PC-9 (cell line): ENCODE measurements at regions not wholly inside any gene's neighbourhood (a gene's known extent, or its start where the extent isn't known, plus 50 kb on each side); places are given as distances from the start of the nearest gene placed in this dataset.

Source experiments
- BruUV-seq: library from RNA; stranded (reverse); fragments of 400-500 nt; replicated peaks from 2 replicates; lab custom pipeline; 2021; lab: Mats Ljungman, UMichigan
- CTCF ChIA-PET: fragments of 300-600 bp; sonication (Branson Sonifier 250); formaldehyde crosslinking; loops from one replicate; lab custom pipeline; 2022; ENCODE audit warnings: antibody characterized with exemption; lab: Charles Lee
- POLR2A ChIA-PET: fragments of 300-600 bp; sonication (Branson Sonifier 250); formaldehyde crosslinking; loops from one replicate; lab custom pipeline; 2022; ENCODE audit warnings: antibody characterized with exemption; ENCODE audit not compliant: unreplicated experiment; lab: Charles Lee
- DNase-seq, 2 experiments: peaks; one replicate each; pipeline versions ENCODE4 v3.0.0 to v3.0.0-alpha.2; 2015 to 2022; ENCODE audit warnings: mixed read lengths in 1 of 2
- H2AFZ ChIP-seq: fragments of 200-600 bp; sonication (generic); 2 replicates; pipeline ENCODE4 v1.8.1; 2017; ENCODE audit warnings: antibody characterized with exemption
- H3F3A ChIP-seq: fragments of 200-600 bp; sonication (generic); 2 replicates; pipeline ENCODE4 v1.8.1; 2017; ENCODE audit warnings: antibody characterized with exemption, mild to moderate bottlenecking, low read depth; ENCODE audit not compliant: insufficient read depth
- H3K27ac ChIP-seq: fragments of 200-600 bp; sonication (generic); 2 replicates; pipeline ENCODE4 v1.6.1; 2016; ENCODE audit warnings: mixed run types
- H3K27me3 ChIP-seq: fragments of 200-600 bp; sonication (generic); 2 replicates; pipeline ENCODE4 v1.6.1; 2016; ENCODE audit warnings: low read depth, mixed run types; ENCODE audit not compliant: insufficient read depth
- H3K36me3 ChIP-seq: fragments of 200-600 bp; sonication (generic); 2 replicates; pipeline ENCODE4 v1.6.1; 2016; ENCODE audit warnings: low read depth, mixed run types
- H3K4me1 ChIP-seq: fragments of 200-600 bp; sonication (generic); replicated peaks from 2 replicates; pipeline ENCODE4 v1.6.1; 2016; ENCODE audit warnings: mixed run types; ENCODE audit not compliant: insufficient read depth
- H3K4me2 ChIP-seq: fragments of 200-600 bp; sonication (generic); 2 replicates; pipeline ENCODE4 v1.6.1; 2017; ENCODE audit warnings: mixed run types
- H3K4me3 ChIP-seq: fragments of 200-600 bp; sonication (generic); 2 replicates; pipeline ENCODE4 v1.6.1; 2016; ENCODE audit warnings: mixed run types
- H3K79me2 ChIP-seq: fragments of 200-600 bp; sonication (generic); 2 replicates; pipeline ENCODE4 v1.6.1; 2017; ENCODE audit warnings: low read depth, mixed run types
- H3K9me2 ChIP-seq: fragments of 200-600 bp; sonication (generic); 2 replicates; pipeline ENCODE4 v1.8.1; 2017; ENCODE audit warnings: mild to moderate bottlenecking; ENCODE audit not compliant: insufficient read depth
- H3K9me3 ChIP-seq: fragments of 200-600 bp; sonication (generic); 2 replicates; pipeline ENCODE4 v1.8.1; 2016; ENCODE audit warnings: low read depth; ENCODE audit not compliant: insufficient read depth
- H4K20me1 ChIP-seq: fragments of 200-600 bp; sonication (generic); 2 replicates; pipeline ENCODE4 v1.8.1; 2017; ENCODE audit not compliant: insufficient read depth
- CTCF ChIP-seq: fragments of 200-600 bp; sonication (generic); conservative IDR thresholded peaks from 2 replicates; pipeline ENCODE4 v1.6.1; 2017; ENCODE audit warnings: mixed run types, antibody characterized with exemption, mild to moderate bottlenecking, moderate library complexity
- EZH2 ChIP-seq: fragments of 200-600 bp; sonication (generic); IDR thresholded peaks from 2 replicates; pipeline ENCODE4 v1.8.0; 2017; ENCODE audit warnings: antibody characterized with exemption, low read depth
- intact Hi-C: fragments of 100-400 bp; cut with micrococcal nuclease; formaldehyde crosslinking; loops from one replicate; pipeline ENCODE4 v1.10.0; 2022; ENCODE audit not compliant: unreplicated experiment

- Histone ChIP-seq H3K79me2 (no peaks in the 10 kb centered on the region), H3K4me1 (no peaks in the 10 kb centered on the region), H2AFZ (no peak overlapping the region), H3K9me2 (no peaks in the 10 kb centered on the region), H3K36me3 (no peaks in the 10 kb centered on the region), H4K20me1 (no peaks in the 10 kb centered on the region), H3F3A (no peaks in the 10 kb centered on the region), H3K27me3 (peaks cover 36% of the 10 kb centered on the region), H3K27ac (no peak overlapping the region), H3K4me2 (no peak overlapping the region), H3K4me3 (no peak overlapping the region), H3K9me3 (no peaks in the 10 kb centered on the region)
- no TSS peak for BruUV-seq
- no peak for DNase-seq
- ChIA-PET CTCF (interaction anchor here (0.6 kb wide), 1 partner anchor 1647 kb away, joined by 3 read pairs; no protein-coding TSS in a partner anchor), POLR2A (no interaction called here)
- TF ChIP-seq EZH2 (no peak), CTCF (no peak)
- intact Hi-C loops, result no loop called here
These were observed 83.5 kb upstream of the CDH4 start for GRCh38 chr20:61168605-61169004.

GRCh38 chr20:61169874-61170273 is 82.2 kb upstream of the CDH4 start:
- H3K9me3 ChIP-seq, result no peaks in the 10 kb centered on the region
- intact Hi-C loops, result no loop called here
- TF ChIP-seq CTCF (no peak), EZH2 (no peak)
- H3K9me2 ChIP-seq, result no peaks in the 10 kb centered on the region
- ChIA-PET CTCF (no interaction called here), POLR2A (no interaction called here)
- H3K27ac ChIP-seq, result no peak overlapping the region
- H2AFZ ChIP-seq, result no peak overlapping the region
- H3K4me1 ChIP-seq, result no peaks in the 10 kb centered on the region
- H3K4me3 ChIP-seq, result no peak overlapping the region
- H3K36me3 ChIP-seq, result no peaks in the 10 kb centered on the region
- no peaks in the 10 kb centered on the region for H3K79me2 ChIP-seq
- H4K20me1 ChIP-seq, result no peaks in the 10 kb centered on the region
- peaks cover 24% of the 10 kb centered on the region for H3K27me3 ChIP-seq
- DNase-seq, result no peak
- no TSS peak for BruUV-seq
- no peak overlapping the region for H3K4me2 ChIP-seq
- H3F3A ChIP-seq, result no peaks in the 10 kb centered on the region

DNA sequence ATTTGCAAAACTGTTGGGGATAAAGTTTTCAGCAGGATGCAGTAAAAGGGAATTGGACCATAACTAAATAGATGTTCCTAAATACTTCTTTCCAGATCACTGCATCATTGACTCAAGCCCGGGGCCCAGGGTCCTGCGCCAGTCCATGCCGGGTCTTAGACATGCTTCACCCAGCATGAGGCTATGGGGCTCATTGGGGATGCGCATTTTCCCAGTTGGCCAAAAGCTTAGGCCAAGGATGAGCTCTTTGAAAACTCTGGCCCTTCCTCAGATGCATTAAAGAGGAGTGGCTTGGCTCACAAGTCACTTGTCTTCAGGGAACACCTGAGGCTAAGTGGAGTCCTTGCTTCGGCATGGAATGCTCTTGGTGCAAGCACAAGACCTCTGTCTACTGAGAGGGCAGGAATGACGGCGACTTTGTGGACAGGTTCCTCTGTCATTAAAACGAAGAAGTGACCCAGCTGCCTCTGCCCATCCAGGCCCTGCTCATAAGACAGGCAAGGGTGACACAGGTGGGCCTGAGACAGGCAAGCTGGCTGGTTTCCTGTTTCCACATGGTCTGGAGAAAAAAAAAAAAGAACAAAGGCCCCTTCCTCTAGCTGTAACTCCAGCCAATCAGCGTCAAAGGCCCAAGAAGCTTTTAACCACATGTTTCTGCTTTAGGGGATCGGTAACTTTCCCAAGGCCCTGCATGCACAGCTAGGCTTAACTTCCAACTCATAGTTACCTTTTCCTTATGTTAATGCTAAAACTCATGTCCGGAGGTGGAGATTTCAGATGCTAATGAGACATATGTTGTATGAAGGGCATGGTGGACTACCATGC is 81.4 kb upstream of the CDH4 start:
- TF ChIP-seq EZH2, result no peak
- no peak for TF ChIP-seq CTCF

More for the DNA sequence above, 81.4 kb upstream of the CDH4 start:
- ChIA-PET CTCF (no interaction called here), POLR2A (interaction anchor here (0.8 kb wide), 1 partner anchor 26 kb away, joined by 14 read pairs; no protein-coding TSS in a partner anchor)
- Histone ChIP-seq H2AFZ (no peak overlapping the region), H3K79me2 (no peaks in the 10 kb centered on the region), H3F3A (no peaks in the 10 kb centered on the region), H3K36me3 (no peaks in the 10 kb centered on the region), H3K4me3 (no peak overlapping the region), H3K27ac (no peak overlapping the region), H3K4me2 (no peak overlapping the region), H4K20me1 (no peaks in the 10 kb centered on the region), H3K27me3 (peaks cover 20% of the 10 kb centered on the region), H3K4me1 (no peaks in the 10 kb centered on the region), H3K9me3 (no peaks in the 10 kb centered on the region), H3K9me2 (no peaks in the 10 kb centered on the region)
- no peak for DNase-seq
- no TSS peak for BruUV-seq
- intact Hi-C loops, result no loop called here
